IMR-90 (cell line): ENCODE measurements at regions not wholly inside any gene's neighbourhood (a gene's known extent, or its start where the extent isn't known, plus 50 kb on each side); places are given as distances from the start of the nearest gene placed in this dataset.

Source experiments
- ATAC-seq: fragments of 200-7000 bp; cut with Tn5 transposase; 2 replicates; pipeline ENCODE4 v1.9.1; 2020; ENCODE audit warnings: low read depth, mild to moderate bottlenecking, moderate library complexity
- BruUV-seq: library from RNA; stranded (reverse); fragments of 400-500 nt; replicated peaks from 2 replicates; lab custom pipeline; 2021; lab: Mats Ljungman, UMichigan
- CTCF ChIA-PET: fragments of 300-600 bp; formaldehyde crosslinking; extraction: SDS; loops from one replicate; lab custom pipeline; 2021; ENCODE audit warnings: antibody characterized with exemption; lab: Yijun Ruan, JAX
- POLR2A ChIA-PET: fragments of 300-600 bp; sonication (Branson Sonifier 250); formaldehyde crosslinking; loops from one replicate; lab custom pipeline; 2022; ENCODE audit warnings: antibody characterized with exemption; ENCODE audit not compliant: unreplicated experiment; lab: Charles Lee
- DNase-seq: peaks from one replicate; pipeline ENCODE4 v3.0.0; 2013
- H2AFZ ChIP-seq: replicated peaks from 2 replicates; pipeline ENCODE3; 2013; ENCODE audit warnings: low read length, mild to moderate bottlenecking; ENCODE audit not compliant: poor library complexity
- H2AK5ac ChIP-seq: 2 replicates; pipeline ENCODE4 v1.6.1; 2013; ENCODE audit warnings: low read depth, low read length, inconsistent platforms
- H2AK9ac ChIP-seq: replicated peaks from 2 replicates; pipeline ENCODE3; 2013; ENCODE audit warnings: mild to moderate bottlenecking, low read depth, low read length, moderate library complexity; ENCODE audit not compliant: poor library complexity
- H2BK120ac ChIP-seq: 2 replicates; pipeline ENCODE4 v1.6.1; 2013; ENCODE audit warnings: low read depth, low read length, inconsistent platforms
- H2BK15ac ChIP-seq: 3 replicates; pipeline ENCODE4 v1.6.1; 2013; ENCODE audit warnings: low read depth, low read length, inconsistent platforms
- H2BK20ac ChIP-seq: 2 replicates; pipeline ENCODE4 v1.6.1; 2013; ENCODE audit warnings: low read depth, mild to moderate bottlenecking, inconsistent platforms, low read length, moderate library complexity
- H2BK5ac ChIP-seq: 2 replicates; pipeline ENCODE4 v1.6.1; 2013; ENCODE audit warnings: mild to moderate bottlenecking, low read depth, low read length, inconsistent platforms; ENCODE audit not compliant: poor library complexity, severe bottlenecking
- H3K14ac ChIP-seq: replicated peaks from 2 replicates; pipeline ENCODE4 v1.6.1; 2013; ENCODE audit warnings: low read depth, low read length, inconsistent platforms
- H3K18ac ChIP-seq: 2 replicates; pipeline ENCODE4 v1.6.1; 2013; ENCODE audit warnings: low read depth, low read length, control low read depth
- H3K23ac ChIP-seq: 2 replicates; pipeline ENCODE4 v1.6.1; 2013; ENCODE audit warnings: low read depth, low read length, inconsistent platforms
- H3K27ac ChIP-seq: 2 replicates; pipeline ENCODE4 v1.5.1; 2013; ENCODE audit warnings: mild to moderate bottlenecking, control low read depth, low read length; ENCODE audit not compliant: insufficient read depth
- H3K27me3 ChIP-seq: 2 replicates; pipeline ENCODE4 v1.6.1; 2013; ENCODE audit warnings: low read length; ENCODE audit not compliant: control insufficient read depth, insufficient read depth
- H3K36me3 ChIP-seq: 2 replicates; pipeline ENCODE4 v1.6.1; 2013; ENCODE audit warnings: low read length, mixed read lengths; ENCODE audit not compliant: control insufficient read depth, insufficient read depth
- H3K4ac ChIP-seq: 2 replicates; pipeline ENCODE4 v1.6.1; 2013; ENCODE audit warnings: low read depth, low read length, inconsistent platforms
- H3K4me1 ChIP-seq: 2 replicates; pipeline ENCODE4 v1.6.1; 2013; ENCODE audit warnings: low read length, mixed read lengths; ENCODE audit not compliant: control insufficient read depth, insufficient read depth
- H3K4me2 ChIP-seq: 2 replicates; pipeline ENCODE4 v1.6.1; 2013; ENCODE audit warnings: low read depth, mild to moderate bottlenecking, control low read depth, low read length, moderate library complexity
- H3K4me3 ChIP-seq: 2 replicates; pipeline ENCODE4 v1.5.1; 2013; ENCODE audit warnings: low read depth, mild to moderate bottlenecking, control low read depth, low read length, moderate library complexity; ENCODE audit not compliant: insufficient read depth
- H3K56ac ChIP-seq: 2 replicates; pipeline ENCODE4 v1.6.1; 2013; ENCODE audit warnings: low read length, inconsistent platforms; ENCODE audit not compliant: insufficient read depth; ENCODE audit errors: extremely low read depth
- H3K79me1 ChIP-seq, 2 experiments: 2 replicates each; pipeline ENCODE4 v1.6.1; 2013; ENCODE audit warnings: low read length in 2 of 2, inconsistent platforms in 1 of 2, low read depth in 1 of 2
- H3K9ac ChIP-seq: 2 replicates; pipeline ENCODE4 v1.6.1; 2013; ENCODE audit warnings: low read depth, low read length, control low read depth
- H3K9me1 ChIP-seq: 2 replicates; pipeline ENCODE4 v1.6.1; 2013; ENCODE audit warnings: low read length, inconsistent platforms; ENCODE audit not compliant: insufficient read depth
- H3K9me3 ChIP-seq: 2 replicates; pipeline ENCODE4 v1.6.1; 2013; ENCODE audit warnings: low read length; ENCODE audit not compliant: control insufficient read depth, insufficient read depth
- H4K20me1 ChIP-seq: 2 replicates; pipeline ENCODE4 v1.6.1; 2013; ENCODE audit warnings: low read length, inconsistent platforms; ENCODE audit not compliant: insufficient read depth
- H4K5ac ChIP-seq: 2 replicates; pipeline ENCODE4 v1.6.1; 2013; ENCODE audit warnings: mild to moderate bottlenecking, low read depth, low read length, control low read depth
- H4K8ac ChIP-seq, 2 experiments: 2 replicates each; pipeline ENCODE4 v1.6.1; 2013; ENCODE audit warnings: low read depth in 2 of 2, low read length in 2 of 2, control low read depth in 1 of 2, inconsistent platforms in 1 of 2
- H4K91ac ChIP-seq: 2 replicates; pipeline ENCODE4 v1.6.1; 2013; ENCODE audit warnings: low read depth, low read length, inconsistent platforms; ENCODE audit not compliant: insufficient read depth
- NFE2L2 ChIP-seq: fragments of 150-350 bp; IDR thresholded peaks from 2 replicates; pipeline ENCODE4 v1.6.1; 2016; ENCODE audit warnings: low read depth, mild to moderate bottlenecking, low read length
- RFX5 ChIP-seq: IDR thresholded peaks from 2 replicates; pipeline ENCODE4 v1.8.0; 2012; ENCODE audit warnings: low read depth, mild to moderate bottlenecking, low read length, moderate library complexity
- WGBS, 2 experiments: methylation state at CpG; one replicate each; pipeline versions ENCODE4 v1.1.5 to v1.1.7; 2013; ENCODE audit warnings: missing lambda C conversion rate in 2 of 2; ENCODE audit not compliant: insufficient read length in 1 of 2; ENCODE audit errors: extremely low coverage in 2 of 2; 5-methylcytosine and 5-hydroxymethylcytosine counted together
- dilution Hi-C: fragments of 300-500 bp; cut with HindIII; formaldehyde crosslinking; loops from one replicate; pipeline ENCODE4 v1.14.3; 2018; ENCODE audit warnings: low sequenced_read_pairs; ENCODE audit not compliant: unreplicated experiment
- in situ Hi-C: fragments of 300-500 bp; cut with MboI; formaldehyde crosslinking; loops from 3 replicates; pipeline ENCODE4 v1.14.3; 2019; ENCODE audit warnings: low sequenced_read_pairs, inconsistent platforms, mixed read lengths
- intact Hi-C: fragments of 100-400 bp; cut with micrococcal nuclease; formaldehyde crosslinking; loops from 2 replicates; pipeline ENCODE4 v1.10.0; 2022

GRCh38 chr5:117943541-117943940 is 1044.8 kb downstream of the DTWD2 start:
- H2BK120ac ChIP-seq: no peak overlapping the region

More at GRCh38 chr5:117943541-117943940, 1044.8 kb downstream of the DTWD2 start:
- TF ChIP-seq RFX5: no peak
- TF ChIP-seq NFE2L2: peak; percentile 20; the same call in 1 of the 2 replicates
- no peak overlapping the region for H3K4ac ChIP-seq
- H3K23ac ChIP-seq: no peak overlapping the region
- H2BK5ac ChIP-seq: no peak overlapping the region
- H3K27me3 ChIP-seq: no peaks in the 10 kb centered on the region
- in situ Hi-C loops: no loop called here
- no TSS peak for BruUV-seq
- no peak overlapping the region for H3K18ac ChIP-seq
- DNase-seq (no peak), ATAC-seq (no peak)
- H3K36me3 ChIP-seq: no peaks in the 10 kb centered on the region
- no peak overlapping the region for H2AK5ac ChIP-seq
- no peak overlapping the region for H3K4me3 ChIP-seq
- H3K4me2 ChIP-seq: no peak overlapping the region
- no peaks in the 10 kb centered on the region for H4K20me1 ChIP-seq
- H3K9me3 ChIP-seq: peaks cover 12% of the 10 kb centered on the region
- no peak overlapping the region for H3K14ac ChIP-seq
- no peak overlapping the region for H2BK15ac ChIP-seq
- H2BK20ac ChIP-seq: no peak overlapping the region
- dilution Hi-C loops: no loop called here
- ChIA-PET CTCF (no interaction called here), POLR2A (no interaction called here)
- intact Hi-C loops: no loop called here
- H3K4me1 ChIP-seq: no peaks in the 10 kb centered on the region
- H3K9me1 ChIP-seq: no peaks in the 10 kb centered on the region
- H3K27ac ChIP-seq: no peak overlapping the region
- H3K56ac ChIP-seq: no peak overlapping the region
- no peak overlapping the region for H3K9ac ChIP-seq
- H2AK9ac ChIP-seq: no peak overlapping the region
- H3K79me1 ChIP-seq: no peaks in the 10 kb centered on the region
- no peak overlapping the region for H2AFZ ChIP-seq
- no peak overlapping the region; the same call in 1 of the 2 replicates for H4K5ac ChIP-seq
- no peak overlapping the region for H4K8ac ChIP-seq
- 37% methylated on average over 3 of the region's 3 CpGs; no CpG with 5 or more reads in 1 of the 2 experiments for WGBS, 2 experiments
- H4K91ac ChIP-seq: no peak overlapping the region
